ENCODE measurements at regions not wholly inside any gene's neighbourhood (a gene's known extent, or its start where the extent isn't known, plus 50 kb on each side); places are given as distances from the start of the nearest gene placed in this dataset.

DNA sequence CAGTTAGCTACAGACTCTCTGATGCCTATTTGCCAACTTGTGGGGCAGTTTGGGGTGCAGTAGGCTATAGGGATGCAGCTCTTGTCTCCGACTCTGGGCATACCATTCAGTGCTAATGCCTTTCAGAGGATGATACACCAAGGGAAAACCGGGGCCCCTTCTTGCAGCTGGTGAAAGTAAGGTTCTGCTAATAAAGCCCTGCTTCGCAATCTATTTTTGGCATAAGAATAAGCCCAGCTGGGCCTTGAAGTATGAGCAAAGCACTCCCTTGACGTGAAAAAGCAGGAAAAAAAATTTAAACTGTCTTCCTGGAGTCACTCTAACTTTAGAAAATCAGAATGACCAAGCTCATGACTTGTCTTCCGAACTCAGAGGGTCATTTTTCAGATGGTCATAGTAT, 124.1 kb upstream of the RBM19 start:
- TF ChIP-seq, protein P1, sequence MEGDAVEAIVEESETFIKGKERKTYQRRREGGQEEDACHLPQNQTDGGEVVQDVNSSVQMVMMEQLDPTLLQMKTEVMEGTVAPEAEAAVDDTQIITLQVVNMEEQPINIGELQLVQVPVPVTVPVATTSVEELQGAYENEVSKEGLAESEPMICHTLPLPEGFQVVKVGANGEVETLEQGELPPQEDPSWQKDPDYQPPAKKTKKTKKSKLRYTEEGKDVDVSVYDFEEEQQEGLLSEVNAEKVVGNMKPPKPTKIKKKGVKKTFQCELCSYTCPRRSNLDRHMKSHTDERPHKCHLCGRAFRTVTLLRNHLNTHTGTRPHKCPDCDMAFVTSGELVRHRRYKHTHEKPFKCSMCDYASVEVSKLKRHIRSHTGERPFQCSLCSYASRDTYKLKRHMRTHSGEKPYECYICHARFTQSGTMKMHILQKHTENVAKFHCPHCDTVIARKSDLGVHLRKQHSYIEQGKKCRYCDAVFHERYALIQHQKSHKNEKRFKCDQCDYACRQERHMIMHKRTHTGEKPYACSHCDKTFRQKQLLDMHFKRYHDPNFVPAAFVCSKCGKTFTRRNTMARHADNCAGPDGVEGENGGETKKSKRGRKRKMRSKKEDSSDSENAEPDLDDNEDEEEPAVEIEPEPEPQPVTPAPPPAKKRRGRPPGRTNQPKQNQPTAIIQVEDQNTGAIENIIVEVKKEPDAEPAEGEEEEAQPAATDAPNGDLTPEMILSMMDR (IDR thresholded peaks at IDR 0.05) = no peak
- no peak for TF ChIP-seq POLR2A (IDR thresholded peaks at IDR 0.05)

Measured in body of pancreas (tissue), 4 donors.